Choroid plexus epithelial cell (primary cell): ENCODE measurements at regions not wholly inside any gene's neighbourhood (a gene's known extent, or its start where the extent isn't known, plus 50 kb on each side); places are given as distances from the start of the nearest gene placed in this dataset.

Experiments used
- DNase-seq: peaks from one replicate; pipeline ENCODE4 v3.0.0-alpha.2; 2010; ENCODE audit warnings: low read depth
- H3K4me3 ChIP-seq: 2 replicates; pipeline ENCODE4 v1.5.1; 2011; ENCODE audit warnings: low read depth, mild to moderate bottlenecking, control low read depth, low read length, moderate library complexity
- TF ChIP-seq, protein P1 (sequence below): conservative IDR thresholded peaks from 2 replicates; pipeline ENCODE4 v1.5.1; 2011; ENCODE audit warnings: low read depth, mild to moderate bottlenecking, control low read depth, inconsistent platforms, low read length, moderate library complexity

GRCh38 chr2:203789618-203790017 lies 78.0 kb upstream of the CTLA4 start:
- TF ChIP-seq, protein P1, sequence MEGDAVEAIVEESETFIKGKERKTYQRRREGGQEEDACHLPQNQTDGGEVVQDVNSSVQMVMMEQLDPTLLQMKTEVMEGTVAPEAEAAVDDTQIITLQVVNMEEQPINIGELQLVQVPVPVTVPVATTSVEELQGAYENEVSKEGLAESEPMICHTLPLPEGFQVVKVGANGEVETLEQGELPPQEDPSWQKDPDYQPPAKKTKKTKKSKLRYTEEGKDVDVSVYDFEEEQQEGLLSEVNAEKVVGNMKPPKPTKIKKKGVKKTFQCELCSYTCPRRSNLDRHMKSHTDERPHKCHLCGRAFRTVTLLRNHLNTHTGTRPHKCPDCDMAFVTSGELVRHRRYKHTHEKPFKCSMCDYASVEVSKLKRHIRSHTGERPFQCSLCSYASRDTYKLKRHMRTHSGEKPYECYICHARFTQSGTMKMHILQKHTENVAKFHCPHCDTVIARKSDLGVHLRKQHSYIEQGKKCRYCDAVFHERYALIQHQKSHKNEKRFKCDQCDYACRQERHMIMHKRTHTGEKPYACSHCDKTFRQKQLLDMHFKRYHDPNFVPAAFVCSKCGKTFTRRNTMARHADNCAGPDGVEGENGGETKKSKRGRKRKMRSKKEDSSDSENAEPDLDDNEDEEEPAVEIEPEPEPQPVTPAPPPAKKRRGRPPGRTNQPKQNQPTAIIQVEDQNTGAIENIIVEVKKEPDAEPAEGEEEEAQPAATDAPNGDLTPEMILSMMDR, result no peak
- no peak for DNase-seq
- no peak overlapping the region for H3K4me3 ChIP-seq

GRCh38 chr2:203790134-203790852 lies 77.3 kb upstream of the CTLA4 start:
- no peak overlapping the region for H3K4me3 ChIP-seq
- no peak for DNase-seq
- TF ChIP-seq, protein P1, result no peak

DNA sequence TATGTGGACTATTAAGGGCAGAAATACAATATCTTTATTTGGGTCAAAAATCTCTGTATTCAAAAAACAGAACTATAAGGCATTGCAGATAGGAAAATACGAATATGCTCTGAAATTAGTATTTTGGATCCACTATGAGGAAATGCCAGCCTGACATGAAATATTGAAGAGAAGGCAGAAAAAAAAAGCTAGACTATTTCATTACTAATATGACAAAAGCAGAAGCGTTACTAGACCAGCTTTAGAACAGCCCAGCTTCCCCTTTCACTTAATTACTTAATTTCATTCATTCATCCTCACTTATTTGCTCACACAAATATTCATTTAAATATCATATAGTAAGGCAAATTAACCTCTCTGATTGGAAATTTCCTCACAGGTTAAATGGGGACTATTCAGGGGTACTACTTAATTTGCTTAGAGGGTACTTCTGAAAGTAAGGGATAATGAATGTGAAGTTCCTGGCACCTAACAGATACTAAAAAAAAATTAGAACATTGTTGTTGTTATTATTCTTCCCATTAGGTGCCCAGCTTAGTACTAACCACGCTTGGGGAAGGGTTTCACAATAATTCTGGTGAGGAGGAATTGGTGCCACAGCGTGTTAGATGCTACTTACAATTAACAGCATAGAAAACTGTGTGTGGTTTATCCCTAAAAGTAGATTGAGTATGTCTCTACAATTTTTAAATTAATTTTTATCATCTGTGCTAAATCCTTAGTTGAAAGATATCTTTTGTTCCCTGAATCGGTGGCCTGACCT lies 71.1 kb upstream of the CTLA4 start:
- DNase-seq, result no peak
- TF ChIP-seq, protein P1, result no peak
- no peak overlapping the region for H3K4me3 ChIP-seq

DNA sequence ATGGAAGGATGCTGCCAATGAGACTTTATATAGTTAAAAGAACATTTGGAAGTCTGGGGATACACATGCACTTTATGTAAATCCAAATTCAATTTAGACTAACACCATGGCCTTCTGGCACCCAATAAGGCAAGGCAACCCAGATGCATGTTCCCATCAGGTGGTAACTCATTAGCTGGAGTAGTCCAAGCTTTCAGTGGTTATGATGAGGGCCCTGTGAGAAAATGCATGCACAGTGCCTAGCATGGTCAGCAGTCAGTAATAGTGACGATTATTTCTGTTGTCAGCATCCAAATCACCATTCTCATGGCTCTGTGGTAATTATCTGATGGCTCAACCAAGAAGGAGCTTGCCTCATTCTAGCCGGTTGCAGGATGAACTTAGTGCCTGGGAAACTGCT lies 70.3 kb upstream of the CTLA4 start:
- DNase-seq, result no peak
- no peak overlapping the region for H3K4me3 ChIP-seq
- TF ChIP-seq, protein P1, result no peak

DNA sequence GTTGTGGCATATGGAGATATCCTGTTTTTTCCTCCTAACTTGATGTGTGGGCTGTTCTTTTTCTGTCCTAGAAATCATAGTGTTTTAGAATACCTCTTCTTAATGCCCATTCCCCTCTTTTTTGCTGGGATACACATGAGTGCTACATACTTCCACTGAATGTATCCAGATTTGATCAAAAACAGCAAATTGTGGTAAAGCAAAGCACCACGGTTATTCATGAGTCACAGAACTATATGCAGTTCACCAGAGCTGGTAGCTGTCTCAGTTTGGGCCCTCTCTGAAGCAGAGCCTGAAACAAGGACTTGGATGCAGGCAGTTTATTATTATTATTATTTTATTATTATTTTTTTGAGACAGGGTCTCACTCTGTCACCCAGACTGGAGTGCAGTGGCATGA lies 69.9 kb upstream of the CTLA4 start:
- TF ChIP-seq, protein P1, result no peak
- H3K4me3 ChIP-seq, result no peak overlapping the region
- DNase-seq, result no peak

- TF ChIP-seq, protein P1, result no peak
- no peak for DNase-seq
- no peak overlapping the region for H3K4me3 ChIP-seq
Measured at GRCh38 chr2:203798296-203799087, 69.1 kb upstream of the CTLA4 start.
